ENCODE measurements at regions not wholly inside any gene's neighbourhood (a gene's known extent, or its start where the extent isn't known, plus 50 kb on each side); places are given as distances from the start of the nearest gene placed in this dataset.

- Histone ChIP-seq H3K36me3 (ENCODE audit: insufficient read depth, low read length) (no peaks in the 10 kb centered on the region), H3K79me2 (ENCODE audit: insufficient read depth, low read depth, low read length) (no peaks in the 10 kb centered on the region), H3K27ac (ENCODE audit: low read depth, low read length, poor library complexity, severe bottlenecking) (no peak overlapping the region), H3K9me3 (ENCODE audit: low read length) (no peaks in the 10 kb centered on the region), H3K4me3 (ENCODE audit: low read depth, low read length, poor library complexity, severe bottlenecking) (no peak overlapping the region), H2AFZ (ENCODE audit: low read length) (no peak overlapping the region), H4K20me1 (ENCODE audit: insufficient read depth, low read length) (no peaks in the 10 kb centered on the region), H3K9me2 (ENCODE audit: insufficient read depth, low read length) (no peaks in the 10 kb centered on the region), H3K4me2 (ENCODE audit: low read length) (no peak overlapping the region), H3K4me1 (ENCODE audit: insufficient read depth, low read length, poor library complexity, severe bottlenecking) (no peaks in the 10 kb centered on the region)
- no TSS peak for BruUV-seq (replicated peaks)
- ChIA-PET POLR2A (interaction anchor here (0.6 kb wide), 1 partner anchor 133 kb away, joined by 6 read pairs; no protein-coding TSS in a partner anchor), CTCF (ENCODE audit: unreplicated experiment) (no interaction called here)
- no peak for DNase-seq (ENCODE audit: low spot score)
- intact Hi-C loops (cut with micrococcal nuclease; ENCODE audit: unreplicated experiment): no loop called here
- TF ChIP-seq CTCF (conservative IDR thresholded peaks at IDR 0.05; ENCODE audit: low read length): no peak
- no peak for TF ChIP-seq EZH2phosphoT487 (IDR thresholded peaks at IDR 0.05; ENCODE audit: borderline replicate concordance, low read depth, low read length)
Observed at GRCh38 chr7:27299861-27300260, 57.3 kb downstream of the EVX1 start.

GRCh38 chr7:27300421-27300820 lies 57.8 kb downstream of the EVX1 start:
- H3K4me3 ChIP-seq (ENCODE audit: low read depth, low read length, poor library complexity, severe bottlenecking): no peak overlapping the region
- no peak overlapping the region for H3K27ac ChIP-seq (ENCODE audit: low read depth, low read length, poor library complexity, severe bottlenecking)
- no peak overlapping the region for H3K4me2 ChIP-seq (ENCODE audit: low read length)
- no peaks in the 10 kb centered on the region for H3K4me1 ChIP-seq (ENCODE audit: insufficient read depth, low read length, poor library complexity, severe bottlenecking)
- no peaks in the 10 kb centered on the region for H3K36me3 ChIP-seq (ENCODE audit: insufficient read depth, low read length)
- no peak overlapping the region for H2AFZ ChIP-seq (ENCODE audit: low read length)
- DNase-seq (ENCODE audit: low spot score): no peak
- BruUV-seq (replicated peaks): no TSS peak
- H3K9me3 ChIP-seq (ENCODE audit: low read length): no peaks in the 10 kb centered on the region
- H3K79me2 ChIP-seq (ENCODE audit: insufficient read depth, low read depth, low read length): no peaks in the 10 kb centered on the region
- POLR2A ChIA-PET: interaction anchor here (0.6 kb wide), 1 partner anchor 132 kb away, joined by 6 read pairs; no protein-coding TSS in a partner anchor
- CTCF ChIA-PET (ENCODE audit: unreplicated experiment): no interaction called here
- no peaks in the 10 kb centered on the region for H3K9me2 ChIP-seq (ENCODE audit: insufficient read depth, low read length)
- no peaks in the 10 kb centered on the region for H4K20me1 ChIP-seq (ENCODE audit: insufficient read depth, low read length)
- intact Hi-C loops (cut with micrococcal nuclease; ENCODE audit: unreplicated experiment): no loop called here
- TF ChIP-seq CTCF (conservative IDR thresholded peaks at IDR 0.05; ENCODE audit: low read length): no peak
- TF ChIP-seq EZH2phosphoT487 (IDR thresholded peaks at IDR 0.05; ENCODE audit: borderline replicate concordance, low read depth, low read length): no peak

GRCh38 chr7:27302590-27302989 lies 60.0 kb downstream of the EVX1 start:
- ChIA-PET POLR2A (interaction anchor here (0.8 kb wide), 1 partner anchor 12 kb away, joined by 3 read pairs; no protein-coding TSS in a partner anchor), CTCF (ENCODE audit: unreplicated experiment) (no interaction called here)
- no peaks in the 10 kb centered on the region for H3K79me2 ChIP-seq (ENCODE audit: insufficient read depth, low read depth, low read length)
- no peak overlapping the region for H3K4me2 ChIP-seq (ENCODE audit: low read length)
- intact Hi-C loops (cut with micrococcal nuclease; ENCODE audit: unreplicated experiment): no loop called here
- TF ChIP-seq CTCF (conservative IDR thresholded peaks at IDR 0.05; ENCODE audit: low read length): no peak
- no peak for TF ChIP-seq EZH2phosphoT487 (IDR thresholded peaks at IDR 0.05; ENCODE audit: borderline replicate concordance, low read depth, low read length)
- no peaks in the 10 kb centered on the region for H3K9me3 ChIP-seq (ENCODE audit: low read length)
- no peak for DNase-seq (ENCODE audit: low spot score)
- H3K9me2 ChIP-seq (ENCODE audit: insufficient read depth, low read length): no peaks in the 10 kb centered on the region
- no peak overlapping the region for H3K4me3 ChIP-seq (ENCODE audit: low read depth, low read length, poor library complexity, severe bottlenecking)
- H3K4me1 ChIP-seq (ENCODE audit: insufficient read depth, low read length, poor library complexity, severe bottlenecking): no peaks in the 10 kb centered on the region
- no peaks in the 10 kb centered on the region for H4K20me1 ChIP-seq (ENCODE audit: insufficient read depth, low read length)
- no TSS peak for BruUV-seq (replicated peaks)
- no peaks in the 10 kb centered on the region for H3K36me3 ChIP-seq (ENCODE audit: insufficient read depth, low read length)
- no peak overlapping the region for H2AFZ ChIP-seq (ENCODE audit: low read length)
- H3K27ac ChIP-seq (ENCODE audit: low read depth, low read length, poor library complexity, severe bottlenecking): no peak overlapping the region
